K562 (cell line): ENCODE measurements at regions not wholly inside any gene's neighbourhood (a gene's known extent, or its start where the extent isn't known, plus 50 kb on each side); places are given as distances from the start of the nearest gene placed in this dataset.
"Not testable (repeated sequence)": the region's sequence is repeated elsewhere in the genome, so short reads cannot be mapped to it uniquely, and the experiment has no call there.

ENCODE experiments used
- ATAC-seq: fragments of 200-7000 bp; cut with Tn5 transposase; 3 replicates; pipeline ENCODE4 v1.9.1; 2020; ENCODE audit warnings: moderate library complexity
- BruUV-seq: library from RNA; stranded (reverse); fragments of 400-500 nt; replicated peaks from 2 replicates; lab custom pipeline; 2021; lab: Mats Ljungman, UMichigan
- CTCF ChIA-PET: fragments of 300-600 bp; formaldehyde crosslinking; extraction: SDS; loops from one replicate; lab custom pipeline; 2021; ENCODE audit warnings: low intra/inter-chr PET ratio; lab: Yijun Ruan, JAX
- POLR2A ChIA-PET: fragments of 300-600, 350-650 bp; sonication (Branson Sonifier 250); formaldehyde crosslinking; extraction: SDS; loops from one replicate; lab custom pipeline; 2021; ENCODE audit warnings: antibody characterized with exemption, inconsistent platforms; lab: Yijun Ruan, JAX
- DNase-seq, 4 experiments: peaks; one replicate each; pipeline versions ENCODE4 v3.0.0 to v3.0.0-alpha.2; 2011 to 2018; ENCODE audit warnings: low spot score in 3 of 4, mixed read lengths in 3 of 4; ENCODE audit errors: extremely low read depth in 1 of 4
- FAIRE-seq: peaks from 2 replicates; lab custom pipeline; 2011; peaks lifted over from hg19 to GRCh38; lab: Jason Lieb, UNC
- H2AFZ ChIP-seq: 2 replicates; pipeline ENCODE4 v1.6.0; 2011; ENCODE audit warnings: low read depth, low read length, control low read depth, inconsistent platforms
- H3K27ac ChIP-seq: fragments of 200-600 bp; 3 replicates; pipeline ENCODE4 v1.8.0; 2011; ENCODE audit warnings: low read depth, mild to moderate bottlenecking, control low read depth, inconsistent platforms, low read length, moderate library complexity, mixed read lengths; ENCODE audit errors: extremely low read depth
- H3K27me3 ChIP-seq, 2 experiments: fragments of 300-600 bp in 1 of 2; 2 replicates in 1 of 2; 3 replicates in 1 of 2; pipeline versions ENCODE4 v1.6.0 to v1.8.0; 2011; ENCODE audit warnings: inconsistent platforms in 2 of 2, low read length in 2 of 2, mild to moderate bottlenecking in 1 of 2, mixed read lengths in 1 of 2, moderate library complexity in 1 of 2; ENCODE audit not compliant: control insufficient read depth in 2 of 2, insufficient read depth in 2 of 2
- H3K36me3 ChIP-seq: fragments of 300-600 bp; 3 replicates; pipeline ENCODE4 v1.8.0; 2011; ENCODE audit warnings: mild to moderate bottlenecking, low read length, inconsistent platforms; ENCODE audit not compliant: control insufficient read depth, insufficient read depth
- H3K4me1 ChIP-seq, 2 experiments: fragments of 200-600 bp in 1 of 2; replicated peaks in 1 of 2; 2 replicates in 1 of 2; 3 replicates in 1 of 2; pipeline versions ENCODE4 v1.5.1 to v1.8.0; 2011; ENCODE audit warnings: inconsistent platforms in 2 of 2, low read length in 2 of 2, mild to moderate bottlenecking in 1 of 2, mixed read lengths in 1 of 2, moderate library complexity in 1 of 2; ENCODE audit not compliant: control insufficient read depth in 2 of 2, insufficient read depth in 2 of 2
- H3K4me2 ChIP-seq: 2 replicates; pipeline ENCODE4 v1.6.1; 2011; ENCODE audit warnings: low read length, control low read depth, inconsistent platforms, mixed read lengths; ENCODE audit not compliant: insufficient read depth
- H3K4me3 ChIP-seq: fragments of 200-600 bp; sonication (generic), shearing (Covaris generic); 2 replicates; pipeline ENCODE4 v1.5.1; 2016; ENCODE audit warnings: control low read depth, inconsistent platforms
- H3K79me2 ChIP-seq: fragments of 200-600 bp; 3 replicates; pipeline ENCODE4 v1.8.0; 2011; ENCODE audit warnings: low read length, inconsistent platforms; ENCODE audit not compliant: control insufficient read depth, insufficient read depth
- H3K9ac ChIP-seq, 2 experiments: 2 replicates each; pipeline versions ENCODE4 v1.6.0 to v1.6.1; 2011; ENCODE audit warnings: low read depth in 2 of 2, low read length in 2 of 2, control low read depth in 1 of 2, inconsistent platforms in 1 of 2, mild to moderate bottlenecking in 1 of 2, mixed read lengths in 1 of 2; ENCODE audit not compliant: insufficient read depth in 1 of 2
- H3K9me1 ChIP-seq: one replicate; pipeline ENCODE4 v1.6.0; 2011; ENCODE audit warnings: inconsistent platforms, mild to moderate bottlenecking, low read length, moderate library complexity; ENCODE audit not compliant: control insufficient read depth, insufficient read depth
- H3K9me3 ChIP-seq: replicated peaks from 2 replicates; pipeline ENCODE4 v1.5.1; 2011; ENCODE audit warnings: low read depth, low read length, inconsistent platforms; ENCODE audit not compliant: control insufficient read depth, insufficient read depth
- H4K20me1 ChIP-seq: replicated peaks from 2 replicates; pipeline ENCODE4 v1.6.1; 2011; ENCODE audit warnings: low read length, inconsistent platforms, mixed read lengths; ENCODE audit not compliant: control insufficient read depth, insufficient read depth
- NKRF ChIP-seq: fragments of 450-650 bp; IDR thresholded peaks from 2 replicates; pipeline ENCODE4 v1.6.1; 2016; ENCODE audit warnings: borderline replicate concordance
- WGBS: fragments of 100-300 bp; shearing (Covaris generic); methylation state at CpG from one replicate; pipeline ENCODE4 v1.1.6; 2016; ENCODE audit warnings: low coverage, mixed read lengths; ENCODE audit not compliant: insufficient coverage; ENCODE audit errors: missing lambda C conversion rate; 5-methylcytosine and 5-hydroxymethylcytosine counted together
- in situ Hi-C: fragments of 300-500 bp; cut with MboI; formaldehyde crosslinking; loops from 4 replicates; pipeline ENCODE4 v1.15.0; 2018; ENCODE audit warnings: inconsistent platforms, mixed read lengths
- intact Hi-C: fragments of 100-400 bp; cut with micrococcal nuclease; formaldehyde crosslinking; loops from 2 replicates; pipeline ENCODE4 v1.14.2; 2022

GRCh38 chr11:89604281-89604680, 105.8 kb upstream of the TRIM77 start:
- H3K27ac ChIP-seq = no peak overlapping the region

GRCh38 chr11:89606845-89607244, 103.3 kb upstream of the TRIM77 start:
- POLR2A ChIA-PET, H3K4me3 ChIP-seq, H3K9me1 ChIP-seq, H2AFZ ChIP-seq, BruUV-seq, CTCF ChIA-PET, intact Hi-C loops, H3K79me2 ChIP-seq, H3K4me1 ChIP-seq, H3K4me2 ChIP-seq, H3K27me3 ChIP-seq, H3K9ac ChIP-seq, in situ Hi-C loops, H3K36me3 ChIP-seq, H3K27ac ChIP-seq, DNase-seq, H4K20me1 ChIP-seq, FAIRE-seq, H3K9me3 ChIP-seq, ATAC-seq: not testable (repeated sequence)
- WGBS = 0% methylated on average over 2 of the region's 2 CpGs

More at GRCh38 chr11:89604281-89604680, 105.8 kb upstream of the TRIM77 start:
- Histone ChIP-seq H3K79me2 (no peaks in the 10 kb centered on the region), H3K4me2 (no peak overlapping the region), H3K4me1 (no peaks in the 10 kb centered on the region), H3K9me1 (no peaks in the 10 kb centered on the region), H3K4me3 (no peak overlapping the region), H3K36me3 (no peaks in the 10 kb centered on the region), H3K27me3 (no peaks in the 10 kb centered on the region), H4K20me1 (no peaks in the 10 kb centered on the region), H3K9me3 (no peaks in the 10 kb centered on the region), H2AFZ (no peak overlapping the region), H3K9ac (no peak overlapping the region)
- no peak for FAIRE-seq
- BruUV-seq = no TSS peak
- intact Hi-C loops (no loop called here), in situ Hi-C loops (no loop called here)
- no peak for DNase-seq
- ChIA-PET CTCF (no interaction called here), POLR2A (no interaction called here)
- no peak for TF ChIP-seq NKRF
- no peak for ATAC-seq
- 5% methylated on average over 4 of the region's 4 CpGs for WGBS

GRCh38 chr11:89607497-89607896, 102.6 kb upstream of the TRIM77 start:
- FAIRE-seq, H3K4me3 ChIP-seq, H3K4me1 ChIP-seq, H3K4me2 ChIP-seq, CTCF ChIA-PET, H3K27me3 ChIP-seq, ATAC-seq, intact Hi-C loops, H3K79me2 ChIP-seq, BruUV-seq, in situ Hi-C loops, H4K20me1 ChIP-seq, POLR2A ChIA-PET, H3K9ac ChIP-seq, H3K9me1 ChIP-seq, H2AFZ ChIP-seq, H3K36me3 ChIP-seq, DNase-seq, H3K9me3 ChIP-seq, H3K27ac ChIP-seq: not testable (repeated sequence)
- 0% methylated on average over 7 of the region's 7 CpGs for WGBS
